GM12891 (cell line): ENCODE measurements at regions not wholly inside any gene's neighbourhood (a gene's known extent, or its start where the extent isn't known, plus 50 kb on each side); places are given as distances from the start of the nearest gene placed in this dataset.

Experiments used
- PAX5 ChIP-seq: IDR thresholded peaks from 2 replicates; pipeline ENCODE4 v1.6.1; 2011; ENCODE audit warnings: low read length, moderate library complexity, mild to moderate bottlenecking; ENCODE audit not compliant: insufficient read depth, severe bottlenecking
- POLR2A ChIP-seq: IDR thresholded peaks from 2 replicates; pipeline ENCODE4 v1.6.1; 2011; ENCODE audit warnings: low read depth, low read length, control low read depth
- POLR2AphosphoS5 ChIP-seq: IDR thresholded peaks from 2 replicates; pipeline ENCODE4 v1.6.1; 2011; ENCODE audit warnings: low read depth, low read length, control low read depth
- POU2F2 ChIP-seq: IDR thresholded peaks from 2 replicates; pipeline ENCODE4 v1.6.1; 2011; ENCODE audit warnings: low read depth, mild to moderate bottlenecking, control low read depth, low read length, moderate library complexity
- SPI1 ChIP-seq: IDR thresholded peaks from 2 replicates; pipeline ENCODE4 v1.6.1; 2011; ENCODE audit warnings: low read depth, low read length, control low read depth
- TAF1 ChIP-seq: IDR thresholded peaks from 2 replicates; pipeline ENCODE4 v1.6.1; 2011; ENCODE audit warnings: low read depth, low read length, control low read depth

DNA sequence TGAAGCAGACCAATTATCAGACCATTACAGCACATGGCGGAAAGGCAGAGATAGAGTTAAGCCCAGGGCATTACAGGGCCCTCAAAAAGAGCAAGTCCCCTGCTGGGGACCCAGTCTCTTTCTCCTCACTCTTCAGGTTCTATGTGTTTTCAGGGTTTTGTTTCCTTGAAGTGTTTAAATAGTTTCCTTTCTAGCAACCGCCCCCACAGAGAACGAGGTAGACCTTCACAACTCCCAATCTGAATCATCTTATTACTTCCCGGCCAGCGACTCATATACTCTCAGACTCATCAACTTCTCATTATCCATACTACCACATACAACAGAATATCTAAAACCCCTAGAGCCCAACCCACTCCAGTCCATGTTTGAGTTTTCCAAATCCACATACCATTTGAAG, 526.6 kb upstream of the ARID1B start:
- TF ChIP-seq TAF1 (no peak), POLR2A (no peak), POLR2AphosphoS5 (no peak), SPI1 (no peak), POU2F2 (no peak), PAX5 (no peak)
